SIG-M5 treated with dmso at 0.1 percent for 504 hours (cell line): ENCODE measurements at regions not wholly inside any gene's neighbourhood (a gene's known extent, or its start where the extent isn't known, plus 50 kb on each side); places are given as distances from the start of the nearest gene placed in this dataset.
"Not testable (repeated sequence)": the region's sequence is repeated elsewhere in the genome, so short reads cannot be mapped to it uniquely, and the experiment has no call there.

ENCODE experiments used
- DNase-seq: peaks from one replicate; lab custom pipeline; 2025; ENCODE audit not compliant: unreplicated experiment; lab: John Stamatoyannopoulos, UW

DNA sequence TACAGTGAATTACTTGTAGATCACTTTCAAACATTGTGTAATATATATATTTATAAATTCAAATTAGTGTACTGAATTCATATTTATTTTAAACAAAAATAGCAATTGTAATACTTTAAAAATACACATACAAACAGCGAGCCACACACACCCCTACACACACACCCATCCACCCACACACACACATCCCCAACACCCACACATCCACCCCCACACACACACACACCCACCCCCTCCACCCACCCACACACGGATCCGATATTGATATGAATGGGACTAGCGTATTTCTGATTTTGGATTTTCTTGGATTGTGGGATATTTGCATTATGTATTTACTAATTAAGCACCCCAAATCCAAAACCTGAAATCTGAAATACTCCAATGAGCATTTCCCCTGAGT, 451.2 kb downstream of the PCDH7 start:
- no peak for DNase-seq

DNA sequence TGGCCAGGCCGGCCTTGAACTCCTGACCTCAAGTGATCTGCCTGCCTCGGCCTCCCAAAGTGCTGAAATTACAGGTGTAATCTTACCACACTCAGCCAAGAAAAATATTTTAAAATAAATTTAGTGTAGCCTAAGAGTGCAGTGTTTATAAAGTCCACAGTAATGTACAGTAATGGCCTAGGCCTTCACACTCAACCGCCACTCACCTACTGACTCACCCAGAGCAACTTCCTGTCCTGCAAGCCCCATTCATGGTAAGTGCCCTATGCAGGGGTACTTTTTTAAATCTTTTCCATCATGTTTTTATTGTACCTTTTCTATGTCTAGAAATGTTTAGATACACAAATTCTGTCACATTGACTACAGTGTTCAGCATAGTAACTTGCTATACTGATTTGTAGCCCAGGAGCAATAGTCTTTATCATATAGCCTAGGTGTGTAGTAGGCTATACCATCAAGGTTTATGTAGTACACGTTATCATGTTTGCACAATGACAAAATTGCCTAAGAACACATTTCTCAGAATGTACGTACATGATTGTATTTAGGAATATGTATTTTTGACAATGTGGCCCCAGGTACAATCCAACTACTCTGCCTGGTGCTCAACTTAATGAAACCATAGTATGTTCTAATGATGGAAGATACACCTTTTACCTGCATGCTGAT, 455.2 kb downstream of the PCDH7 start:
- DNase-seq: no peak

DNA sequence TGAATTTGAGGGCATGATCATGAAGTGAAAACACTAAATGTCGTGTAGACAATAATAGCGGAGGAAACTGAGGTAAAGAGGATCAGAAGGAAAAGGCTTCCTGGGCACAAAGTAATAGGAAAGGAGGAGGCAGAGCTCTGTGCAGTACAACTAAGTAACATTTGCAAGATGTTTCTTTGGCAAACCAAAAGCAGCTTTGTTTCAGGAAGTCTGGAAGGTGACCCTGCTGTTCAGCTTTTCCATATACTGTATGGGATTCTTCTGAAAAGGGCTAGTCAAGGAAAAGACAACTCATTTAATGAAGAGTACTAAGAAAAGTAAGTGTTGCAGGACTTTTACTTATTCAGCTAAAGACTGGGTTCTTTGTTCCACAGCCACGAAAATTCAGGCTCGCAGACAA, 463.1 kb downstream of the PCDH7 start:
- no peak for DNase-seq

DNA sequence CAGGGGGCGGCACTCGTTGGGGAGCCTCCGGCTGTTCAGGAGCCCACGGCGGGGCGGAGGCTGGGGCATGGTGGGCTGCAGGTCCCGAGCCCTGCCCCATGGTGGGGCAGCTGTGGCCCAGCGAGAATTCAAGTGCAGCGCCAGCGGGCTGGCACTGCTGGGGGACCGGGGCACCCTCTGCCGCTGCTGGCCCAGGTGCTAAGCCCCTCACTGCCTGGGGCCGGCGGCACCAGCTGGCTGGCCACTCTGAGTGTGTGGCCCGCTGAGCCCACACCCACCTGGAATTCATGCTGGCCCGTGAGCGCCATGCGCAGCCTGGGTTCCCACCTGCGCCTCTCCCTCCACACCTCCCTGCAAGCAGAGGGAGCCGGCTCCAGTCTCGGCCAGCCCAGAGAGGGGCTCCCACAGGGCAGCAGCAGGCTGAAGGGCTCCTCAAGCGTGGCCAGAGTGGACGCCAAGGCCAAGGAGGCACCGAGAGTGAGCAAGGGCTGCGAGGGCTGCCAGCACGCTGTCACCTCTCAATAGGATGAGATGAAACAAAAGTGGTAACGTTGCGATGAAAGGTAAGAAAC, 464.9 kb downstream of the PCDH7 start:
- no peak for DNase-seq

DNA sequence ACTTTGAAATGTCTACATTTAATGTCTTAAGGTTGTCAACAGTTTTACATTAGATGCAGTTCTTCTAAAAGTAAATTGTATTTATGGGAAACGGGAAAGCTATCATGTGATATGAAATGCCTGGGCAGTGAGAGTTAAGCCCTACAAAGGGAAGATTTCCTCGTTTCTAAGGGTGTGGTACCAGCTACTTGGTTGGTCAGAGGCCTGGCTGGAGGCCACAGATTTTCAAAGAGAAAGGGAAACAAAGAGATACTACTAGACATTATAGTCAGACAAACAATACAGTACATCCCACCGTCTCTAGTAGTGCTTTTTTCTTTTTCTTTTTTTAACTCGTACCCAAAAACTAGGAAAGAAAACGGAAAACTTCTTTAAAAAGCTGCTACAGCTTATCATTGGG, 467.8 kb downstream of the PCDH7 start:
- DNase-seq: no peak

DNA sequence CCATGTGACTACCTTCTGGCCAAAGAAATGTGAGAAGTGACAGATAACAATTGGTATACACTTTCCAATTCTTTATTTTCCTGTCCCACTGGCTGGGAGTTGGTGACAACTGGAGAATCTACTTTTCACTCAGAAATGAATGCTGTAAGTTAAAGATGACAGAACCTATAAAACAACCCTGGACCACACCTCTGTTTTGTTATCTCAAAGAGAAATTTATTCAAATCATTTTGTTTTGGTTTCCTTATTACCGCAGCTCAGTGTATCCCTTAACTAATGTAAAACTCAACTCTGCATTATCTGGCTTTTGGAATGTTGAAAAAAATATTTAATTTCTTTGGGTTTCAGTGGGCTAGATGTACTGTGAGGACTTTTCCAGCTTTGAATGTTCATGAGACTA, 469.8 kb downstream of the PCDH7 start:
- no peak for DNase-seq

DNA sequence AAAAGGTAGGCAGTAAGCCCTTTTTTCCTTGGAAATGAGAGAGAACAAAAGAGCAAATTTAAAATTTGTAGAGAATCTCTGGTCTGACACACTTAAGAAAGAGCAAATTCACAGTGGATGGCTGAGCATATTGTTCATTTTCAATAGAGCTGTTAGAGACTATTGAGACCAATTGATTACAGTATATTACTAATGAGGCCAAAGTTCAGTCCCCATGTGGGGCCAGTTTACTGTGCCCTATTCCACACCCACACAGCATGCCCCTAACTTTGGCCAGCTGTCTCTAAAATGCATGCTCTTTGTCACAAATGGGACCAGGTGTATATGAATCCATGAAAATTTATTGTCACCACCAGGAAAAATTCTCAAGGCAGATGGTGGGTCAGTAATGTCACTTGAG, 470.5 kb downstream of the PCDH7 start:
- no peak for DNase-seq

DNA sequence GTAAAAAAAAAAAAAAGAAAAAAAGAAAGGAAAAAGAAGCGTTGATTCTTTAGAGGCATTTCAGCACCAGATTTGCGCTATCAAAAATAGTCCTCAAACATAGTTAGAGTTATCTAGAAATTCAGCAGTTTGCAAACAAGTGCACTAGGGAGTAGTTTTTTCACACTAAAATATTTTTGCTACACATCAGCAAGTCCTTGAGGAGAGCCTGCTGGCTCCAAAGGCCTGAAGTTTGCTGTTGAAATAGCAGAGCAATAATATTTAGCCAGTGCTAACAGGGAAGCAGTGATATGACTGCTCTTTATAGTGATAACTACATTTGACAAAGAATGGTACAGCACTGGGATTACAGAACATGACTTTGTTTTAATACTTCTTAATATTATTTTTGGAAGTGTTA, 472.2 kb downstream of the PCDH7 start:
- DNase-seq: no peak

DNA sequence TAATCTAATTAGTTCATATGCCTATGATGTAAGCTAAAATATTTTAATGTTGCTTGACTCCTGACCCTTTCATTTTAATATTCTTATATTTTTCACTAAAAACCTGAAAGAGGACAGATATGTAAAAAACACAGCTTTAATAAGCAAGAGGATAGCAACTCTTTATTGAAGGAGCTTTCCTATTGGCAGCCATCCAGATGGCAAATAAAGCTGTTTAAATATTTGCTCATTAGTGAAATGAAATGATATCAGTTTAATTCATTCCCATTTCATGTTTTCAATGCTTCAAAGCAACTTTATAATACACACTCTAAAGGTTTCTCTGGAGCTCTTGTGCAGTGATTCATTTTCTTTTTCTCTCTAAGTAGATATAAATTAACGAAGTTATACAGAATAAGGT, 473.4 kb downstream of the PCDH7 start:
- DNase-seq: no peak

DNA sequence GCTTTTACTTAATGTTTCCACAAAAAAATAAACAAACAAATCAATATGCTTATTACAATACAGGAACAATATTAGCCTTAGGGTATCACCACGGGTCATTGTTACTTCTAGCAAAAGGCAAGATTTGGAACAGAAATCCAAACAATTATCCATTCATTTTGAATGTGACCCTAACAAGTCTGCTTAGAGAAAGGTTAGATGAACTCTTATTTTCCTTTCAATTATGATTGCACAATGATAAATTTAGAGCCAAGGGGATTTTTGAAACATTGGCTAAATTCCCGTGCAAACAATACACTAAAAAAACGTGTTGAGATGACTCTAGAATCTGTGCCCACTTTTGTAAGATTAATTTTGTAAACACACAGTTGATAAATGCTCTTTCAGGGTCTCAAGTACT, 474.7 kb downstream of the PCDH7 start:
- DNase-seq: no peak

DNA sequence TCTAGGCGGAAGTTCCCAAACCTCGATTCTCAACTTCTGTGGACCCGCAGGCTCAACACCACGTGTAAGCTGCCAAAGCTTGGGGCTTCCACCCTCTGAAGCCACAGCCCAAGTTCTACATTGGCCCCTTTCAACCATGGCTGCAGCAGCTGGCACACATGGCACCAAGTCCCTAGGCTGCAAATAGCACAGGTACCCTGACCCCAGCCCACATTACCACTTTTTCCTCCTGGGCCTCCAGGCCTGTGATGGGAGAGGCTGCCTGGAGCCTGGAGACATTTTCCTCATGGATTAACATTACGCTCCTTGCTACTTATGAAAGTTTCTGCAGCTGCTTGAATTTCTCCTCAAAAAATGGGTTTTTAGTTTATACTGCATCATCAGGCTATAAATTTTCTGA, 479.5 kb downstream of the PCDH7 start:
- no peak for DNase-seq

DNA sequence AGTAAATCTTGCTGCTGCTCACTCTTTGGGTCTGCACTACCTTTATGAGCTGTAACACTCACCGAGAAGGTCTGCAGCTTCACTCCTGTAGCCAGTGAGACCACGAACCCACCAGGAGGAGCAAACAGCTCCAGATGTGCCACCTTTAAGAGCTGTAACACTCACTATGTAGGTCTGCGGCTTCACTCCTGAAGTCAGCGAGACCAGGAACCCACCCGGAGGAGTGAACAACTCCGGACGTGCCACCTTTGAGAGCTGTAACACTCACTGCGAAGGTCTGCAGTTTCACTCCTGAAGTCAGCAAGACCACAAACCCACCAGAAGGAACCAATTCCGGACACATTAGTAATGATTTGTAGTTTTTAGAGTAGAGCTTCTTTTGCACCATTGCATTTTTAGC, 481.9 kb downstream of the PCDH7 start:
- DNase-seq: not testable (repeated sequence)

DNA sequence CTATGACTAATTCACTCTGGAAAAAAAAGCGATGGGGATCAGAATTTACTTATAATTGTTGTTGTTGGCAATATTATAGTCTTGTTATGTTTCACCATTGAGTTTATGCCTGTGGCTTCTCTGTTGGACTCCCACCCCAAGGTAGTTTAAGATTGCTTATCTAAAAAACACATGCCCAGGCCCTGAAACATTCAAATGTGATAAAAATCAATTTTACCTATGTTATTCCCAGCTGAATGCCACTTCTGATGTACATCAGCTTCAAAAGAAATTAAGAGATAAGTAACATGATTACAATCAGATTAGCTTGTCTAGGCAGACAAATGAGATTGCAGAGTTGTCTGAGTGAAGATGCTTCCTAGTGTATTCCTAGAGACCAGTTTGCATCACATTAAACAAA, 484.7 kb downstream of the PCDH7 start:
- DNase-seq: no peak

DNA sequence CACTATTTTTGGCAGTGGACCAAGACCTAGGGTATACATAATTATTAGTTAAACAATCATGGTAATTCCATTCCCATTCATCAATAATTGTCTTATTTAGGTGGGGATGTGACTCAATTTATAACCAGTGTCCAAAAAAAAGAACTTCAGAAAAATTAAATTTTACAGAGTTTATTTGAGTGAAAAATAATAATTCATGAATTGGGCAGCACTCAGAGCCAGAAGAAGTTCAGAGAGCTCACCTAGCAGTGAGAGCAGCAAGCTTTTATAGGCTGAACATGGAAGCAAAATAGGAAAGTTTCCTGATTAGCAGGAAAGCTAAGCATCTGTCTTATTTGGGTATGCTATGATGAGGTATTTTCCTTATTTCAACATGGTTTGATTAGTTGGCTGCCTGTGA, 500.8 kb downstream of the PCDH7 start:
- no peak for DNase-seq

DNA sequence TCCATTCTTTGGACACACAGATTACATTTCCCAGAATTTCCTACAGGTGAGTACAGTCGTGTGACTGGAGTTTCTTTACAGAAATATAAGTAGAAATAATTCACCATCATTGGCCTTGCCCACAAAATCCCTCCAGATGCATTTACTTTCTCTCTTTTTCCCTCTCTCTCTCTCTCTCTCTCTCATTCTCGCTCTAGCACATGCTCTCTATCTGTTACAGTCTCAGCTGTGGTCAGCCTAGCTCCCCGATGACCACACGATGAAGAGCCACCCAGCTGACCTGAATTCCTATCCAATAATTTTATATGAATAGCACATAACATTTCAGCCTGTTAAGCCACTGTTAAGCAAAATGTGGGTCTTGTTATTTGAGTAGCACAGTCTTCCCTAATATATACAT, 507.9 kb downstream of the PCDH7 start:
- DNase-seq: no peak

DNA sequence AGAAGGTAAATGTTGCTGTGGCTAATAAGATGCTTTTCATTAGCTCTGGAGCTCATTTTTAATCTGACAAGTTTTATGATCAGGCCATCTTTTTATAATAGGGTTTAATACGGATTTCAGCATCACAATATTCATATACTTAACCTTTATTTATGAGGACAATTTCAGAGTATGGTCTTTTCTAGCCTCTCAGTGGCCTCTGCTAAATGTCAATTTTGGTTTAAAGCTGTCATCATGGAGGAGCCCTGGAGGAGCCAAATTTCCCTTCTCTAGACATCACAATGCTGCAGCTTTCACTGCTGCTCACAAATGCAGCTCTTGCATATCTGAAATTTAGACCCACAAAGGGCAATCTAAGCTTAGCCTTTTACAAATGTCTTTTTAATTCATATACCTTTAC, 510.4 kb downstream of the PCDH7 start:
- no peak for DNase-seq

DNA sequence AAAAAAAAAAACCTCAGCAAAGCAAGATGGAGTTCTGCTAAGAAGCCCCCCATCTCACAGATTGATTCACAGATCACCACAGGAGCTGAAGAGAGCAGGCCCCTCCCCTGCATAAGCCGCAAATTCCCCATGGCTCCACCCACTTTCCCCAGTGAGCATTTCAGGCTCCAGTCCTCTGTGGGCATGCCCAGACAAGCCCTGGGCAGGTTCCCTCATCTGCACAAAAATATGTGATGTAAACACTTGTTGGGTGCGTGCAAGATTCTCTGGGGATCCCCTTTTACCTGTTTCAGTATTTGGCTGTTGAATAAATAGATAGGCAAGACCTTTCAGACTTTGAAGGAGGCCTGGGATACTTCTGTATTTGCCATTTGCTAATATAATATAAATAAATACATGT, 514.3 kb downstream of the PCDH7 start:
- no peak for DNase-seq

DNA sequence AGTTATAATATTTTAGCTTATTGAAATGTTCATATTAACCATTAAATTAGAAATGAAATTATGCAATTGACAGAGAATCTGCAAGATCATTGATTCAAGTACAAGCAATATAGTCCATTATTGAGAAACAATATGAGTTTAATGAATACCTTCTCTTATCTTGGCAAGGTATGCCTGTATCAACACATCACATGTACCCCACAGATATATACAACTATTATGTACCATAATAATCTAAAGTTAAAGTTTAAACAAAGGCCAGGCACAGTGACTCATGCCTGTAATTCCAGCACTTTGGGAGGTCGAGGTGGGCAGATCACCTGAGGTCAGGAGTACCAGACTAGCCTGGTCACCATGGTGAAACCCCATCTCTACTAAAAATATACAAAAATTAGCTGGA, 514.7 kb downstream of the PCDH7 start:
- no peak for DNase-seq

DNA sequence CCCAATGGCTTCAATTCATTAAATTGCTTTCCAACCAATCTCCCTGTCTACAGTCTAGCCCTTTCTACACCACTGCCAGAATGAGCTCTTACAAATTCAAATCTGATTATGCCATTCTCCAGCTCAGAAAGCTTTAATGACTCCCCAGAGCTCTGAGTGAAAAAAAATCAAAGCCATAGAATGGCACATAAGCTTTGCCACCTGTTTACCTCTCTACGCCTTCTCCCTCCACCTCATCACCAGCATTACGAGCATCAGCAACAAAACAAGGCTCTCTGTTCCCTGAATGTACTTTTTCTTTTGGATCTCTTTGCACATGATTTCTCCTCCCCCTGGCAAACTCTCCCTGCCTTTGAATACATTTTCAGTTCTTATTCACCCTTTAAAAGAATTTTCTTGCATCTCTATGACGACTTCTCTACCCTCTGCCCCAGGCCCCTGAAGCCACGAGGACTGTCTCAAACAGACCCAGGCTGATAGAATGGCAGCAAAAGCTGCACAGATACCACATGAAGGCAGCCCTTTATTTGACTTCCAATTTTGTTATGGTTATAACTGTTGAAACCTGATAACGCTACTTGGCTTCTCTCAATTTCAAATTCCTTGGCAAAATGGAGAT, 516.0 kb downstream of the PCDH7 start:
- no peak for DNase-seq

DNA sequence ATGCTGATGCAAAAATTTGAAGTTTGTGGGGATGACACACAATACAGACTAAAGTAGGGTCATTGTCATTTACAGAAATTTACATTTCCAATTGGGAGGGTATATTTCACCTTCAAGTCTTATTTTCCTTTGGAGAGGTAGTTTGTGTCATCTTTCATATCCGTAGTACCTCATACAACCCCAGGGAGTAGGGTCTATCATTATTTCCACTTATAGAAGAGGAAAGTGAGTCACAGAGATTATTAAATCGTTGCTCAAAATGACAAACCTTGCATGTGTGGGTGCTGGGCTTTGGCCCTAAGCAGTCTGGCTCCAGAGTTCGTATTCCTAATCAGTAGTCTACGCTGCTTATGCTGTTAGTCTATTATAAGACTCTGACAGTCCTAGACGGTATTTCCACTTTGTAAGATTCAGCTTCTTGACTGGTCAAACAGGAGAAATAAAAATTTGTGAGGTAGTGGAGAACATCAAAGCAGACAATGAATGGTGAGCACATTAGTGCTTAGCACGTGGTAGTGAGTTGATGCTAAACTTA, 516.5 kb downstream of the PCDH7 start:
- no peak for DNase-seq

DNA sequence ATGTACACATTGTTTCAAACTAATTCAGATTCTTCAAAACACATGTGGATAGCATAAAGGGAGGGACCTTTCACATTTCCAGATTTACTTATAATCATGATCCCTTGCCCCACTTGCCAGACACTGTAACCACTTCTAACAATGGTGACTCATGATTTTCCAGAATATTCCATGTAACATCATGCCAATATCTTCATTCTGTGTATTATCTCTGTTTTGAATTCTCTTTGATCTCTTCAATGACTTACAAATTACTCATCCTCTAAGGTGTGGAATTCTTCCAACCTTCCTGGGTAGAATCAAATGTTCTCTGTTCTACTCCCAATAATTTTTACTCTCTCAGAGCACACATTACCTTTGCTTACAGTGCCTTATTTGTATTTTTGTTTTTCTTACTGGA, 517.1 kb downstream of the PCDH7 start:
- no peak for DNase-seq

DNA sequence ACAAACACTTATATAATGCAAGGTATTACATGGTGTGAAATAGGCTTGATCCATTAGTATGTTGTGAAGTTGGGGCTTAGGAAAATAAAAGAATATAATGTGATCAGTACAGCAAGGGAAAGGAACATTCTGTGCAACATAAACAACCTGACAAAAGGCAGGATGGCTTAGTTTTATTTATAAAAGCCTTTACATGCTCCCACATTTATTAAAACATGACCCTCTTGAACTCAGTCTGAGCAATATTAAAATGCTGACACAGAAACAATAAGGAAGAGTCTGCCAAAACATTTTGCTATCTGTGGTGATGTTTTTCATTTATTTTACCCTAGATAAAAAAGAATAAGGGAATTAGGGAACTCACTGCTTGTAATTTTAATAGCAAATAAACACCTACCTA, 519.7 kb downstream of the PCDH7 start:
- no peak for DNase-seq
